GM10266 (cell line): ENCODE measurements at regions not wholly inside any gene's neighbourhood (a gene's known extent, or its start where the extent isn't known, plus 50 kb on each side); places are given as distances from the start of the nearest gene placed in this dataset.
"Not testable (repeated sequence)": the region's sequence is repeated elsewhere in the genome, so short reads cannot be mapped to it uniquely, and the experiment has no call there.

Source experiments
- DNase-seq: peaks from one replicate; pipeline ENCODE4 v3.0.0; 2012; ENCODE audit errors: extremely low spot score
- TF ChIP-seq, protein P1 (sequence below): IDR thresholded peaks from 2 replicates; pipeline ENCODE4 v1.5.1; 2012; ENCODE audit warnings: mild to moderate bottlenecking, low read depth; ENCODE audit not compliant: control insufficient read depth, insufficient read depth; ENCODE audit errors: missing control alignments

DNA sequence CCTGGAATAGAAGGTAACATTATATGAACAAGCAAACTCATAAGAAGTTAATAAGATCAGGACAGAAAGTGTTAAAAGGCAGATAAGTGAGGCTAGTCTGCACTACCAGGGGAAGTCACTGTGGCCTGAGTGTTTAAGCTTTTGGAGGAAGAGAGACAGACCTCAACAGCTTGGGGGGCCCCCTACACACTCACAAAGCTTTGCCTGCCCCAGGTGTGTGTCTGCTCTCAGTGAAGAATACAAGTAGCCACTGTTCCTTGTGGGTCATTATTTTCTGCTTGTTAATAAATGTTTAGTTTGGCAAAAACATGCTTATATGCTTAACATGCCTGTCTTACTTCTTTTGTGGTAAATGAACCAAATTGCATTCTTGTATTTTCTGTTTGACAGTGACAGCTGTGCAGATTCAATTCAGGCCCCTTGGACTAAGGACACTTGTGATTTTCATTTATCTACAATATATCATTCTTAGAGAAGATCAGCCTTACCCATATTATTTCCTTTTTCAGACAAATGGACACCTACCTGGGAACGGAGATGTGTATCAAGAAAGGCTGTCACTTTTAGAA is 50.7 kb upstream of the C12orf71 start:
- TF ChIP-seq, protein P1, sequence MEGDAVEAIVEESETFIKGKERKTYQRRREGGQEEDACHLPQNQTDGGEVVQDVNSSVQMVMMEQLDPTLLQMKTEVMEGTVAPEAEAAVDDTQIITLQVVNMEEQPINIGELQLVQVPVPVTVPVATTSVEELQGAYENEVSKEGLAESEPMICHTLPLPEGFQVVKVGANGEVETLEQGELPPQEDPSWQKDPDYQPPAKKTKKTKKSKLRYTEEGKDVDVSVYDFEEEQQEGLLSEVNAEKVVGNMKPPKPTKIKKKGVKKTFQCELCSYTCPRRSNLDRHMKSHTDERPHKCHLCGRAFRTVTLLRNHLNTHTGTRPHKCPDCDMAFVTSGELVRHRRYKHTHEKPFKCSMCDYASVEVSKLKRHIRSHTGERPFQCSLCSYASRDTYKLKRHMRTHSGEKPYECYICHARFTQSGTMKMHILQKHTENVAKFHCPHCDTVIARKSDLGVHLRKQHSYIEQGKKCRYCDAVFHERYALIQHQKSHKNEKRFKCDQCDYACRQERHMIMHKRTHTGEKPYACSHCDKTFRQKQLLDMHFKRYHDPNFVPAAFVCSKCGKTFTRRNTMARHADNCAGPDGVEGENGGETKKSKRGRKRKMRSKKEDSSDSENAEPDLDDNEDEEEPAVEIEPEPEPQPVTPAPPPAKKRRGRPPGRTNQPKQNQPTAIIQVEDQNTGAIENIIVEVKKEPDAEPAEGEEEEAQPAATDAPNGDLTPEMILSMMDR: no peak
- DNase-seq: peak; percentile 8

DNA sequence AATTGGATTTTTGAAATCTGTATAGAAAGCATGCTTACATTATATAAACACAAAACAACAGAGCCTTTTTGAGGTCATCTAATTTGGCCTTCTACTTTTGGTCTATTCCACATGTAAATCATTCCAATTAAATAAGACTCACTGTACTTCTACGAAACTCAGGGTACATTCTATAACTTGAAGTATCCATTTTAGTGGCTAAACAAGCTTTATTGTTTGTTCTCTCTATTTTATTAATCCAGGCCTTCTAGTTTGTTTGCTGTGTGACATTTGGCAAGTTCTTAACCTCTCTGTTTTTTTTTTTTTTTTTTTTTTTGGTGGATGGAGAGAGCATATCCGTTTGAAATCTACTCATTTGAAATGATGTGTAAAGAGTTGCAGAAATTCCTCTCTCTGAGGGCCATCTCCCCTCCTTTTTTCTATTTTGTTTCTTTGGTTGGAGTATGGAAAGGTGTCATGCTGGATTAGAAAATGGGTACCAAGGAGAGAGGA is 58.1 kb upstream of the C12orf71 start:
- DNase-seq: no peak
- TF ChIP-seq, protein P1: no peak

DNA sequence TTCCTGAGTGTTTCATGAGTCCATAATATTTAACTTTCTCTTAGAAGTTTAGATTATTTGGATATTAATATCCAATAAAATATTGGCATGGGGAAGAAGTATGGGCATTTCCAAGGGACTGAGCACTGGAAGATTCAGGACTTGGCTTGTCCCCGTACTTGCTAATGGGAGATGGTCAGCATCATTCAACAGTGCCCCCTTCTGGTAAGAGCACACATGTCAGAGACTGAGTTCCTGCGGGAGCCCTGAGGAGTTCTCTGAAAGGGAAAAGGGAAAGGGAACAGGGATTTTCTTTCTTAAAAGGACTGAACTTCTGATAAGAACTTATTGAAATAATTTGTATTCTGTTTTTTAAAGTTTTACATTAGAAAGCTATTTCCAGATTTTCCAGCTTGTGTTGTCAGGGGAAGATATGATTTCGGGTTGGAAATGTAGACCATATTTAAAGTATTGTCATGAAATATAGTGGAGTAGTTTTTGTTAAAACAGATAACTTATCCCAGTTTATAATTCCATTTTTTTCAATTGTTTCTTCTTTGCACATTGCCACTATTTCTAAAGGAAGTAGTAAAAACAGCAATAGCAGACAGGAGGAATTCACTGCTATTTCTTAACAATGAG is 59.8 kb upstream of the C12orf71 start:
- DNase-seq: peak; percentile 46
- TF ChIP-seq, protein P1: peak; percentile 71

DNA sequence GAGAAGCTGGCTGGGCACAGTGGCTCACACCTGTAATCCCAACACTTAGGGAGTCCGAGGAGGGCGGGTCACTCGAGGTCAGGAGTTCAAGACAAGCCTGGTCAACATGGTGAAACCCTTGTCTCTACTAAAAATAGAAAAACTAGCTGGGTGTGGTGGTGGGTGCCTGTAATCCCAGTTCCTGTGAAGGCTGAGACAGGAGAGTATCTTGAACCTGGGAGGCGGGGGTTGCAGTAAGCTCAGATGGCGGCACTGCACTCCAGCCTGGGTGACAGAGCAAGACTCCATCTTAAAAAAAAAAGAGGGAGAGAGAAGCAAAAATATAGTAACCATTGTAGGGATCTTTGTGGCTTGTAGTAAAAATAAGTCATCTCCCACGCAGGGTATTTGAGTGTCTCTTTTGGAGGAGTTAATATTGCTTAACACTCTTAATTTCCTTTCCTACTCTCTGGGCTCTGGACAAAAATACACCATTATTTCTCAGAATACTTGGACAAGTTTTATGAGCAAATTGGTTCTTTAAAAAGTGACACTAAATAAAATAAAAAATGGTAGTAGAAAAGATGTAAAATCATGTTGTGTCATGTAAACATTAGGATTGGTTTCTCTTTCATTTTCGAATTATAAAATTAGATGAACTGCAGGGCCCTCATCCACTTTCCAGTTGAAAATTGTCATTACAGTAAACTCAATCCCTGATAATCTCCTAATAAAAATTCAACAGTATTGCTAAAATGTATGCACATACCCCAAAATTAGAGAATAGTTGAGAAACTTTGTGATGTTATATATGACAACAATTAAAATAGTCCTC is 61.1 kb upstream of the C12orf71 start:
- DNase-seq: no peak
- TF ChIP-seq, protein P1: no peak

DNA sequence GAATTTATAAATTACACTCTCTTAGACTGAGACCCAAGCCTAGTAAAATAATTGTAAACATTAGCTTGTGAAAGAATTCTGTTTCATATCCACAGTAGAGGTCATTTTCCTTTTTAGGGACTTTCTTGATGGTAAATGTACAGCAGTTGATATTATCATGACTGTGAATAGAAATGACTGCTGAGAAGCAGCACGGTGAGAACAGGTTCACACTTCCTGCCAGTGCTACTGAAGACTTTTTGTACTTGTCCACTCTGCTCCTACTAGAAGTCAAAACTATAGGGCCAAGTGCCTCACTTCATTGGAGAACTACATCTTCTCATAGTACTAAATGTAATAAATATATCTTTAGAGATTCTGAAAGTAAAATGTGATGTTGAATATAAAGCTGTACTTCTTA is 63.3 kb upstream of the C12orf71 start:
- DNase-seq: not testable (repeated sequence)

DNA sequence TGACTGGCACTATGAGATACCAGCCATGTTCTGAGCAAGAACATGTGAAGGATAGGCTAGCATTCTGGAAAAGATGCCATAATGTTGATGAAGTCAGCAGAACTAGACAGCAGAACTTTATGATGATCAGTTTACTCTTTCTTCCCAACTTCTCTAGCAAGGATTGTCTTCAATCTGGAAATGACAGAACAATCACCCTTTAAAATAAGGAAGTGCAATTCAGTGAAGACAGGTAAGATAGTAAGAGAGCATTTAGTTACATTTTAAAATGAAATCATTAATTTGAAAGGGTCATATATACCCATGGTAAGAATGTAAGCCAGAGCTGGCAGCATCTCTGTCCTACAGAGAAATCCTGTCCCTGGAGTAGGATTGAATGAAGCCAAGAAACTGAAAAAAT is 66.0 kb upstream of the C12orf71 start:
- TF ChIP-seq, protein P1: no peak
- DNase-seq: no peak

DNA sequence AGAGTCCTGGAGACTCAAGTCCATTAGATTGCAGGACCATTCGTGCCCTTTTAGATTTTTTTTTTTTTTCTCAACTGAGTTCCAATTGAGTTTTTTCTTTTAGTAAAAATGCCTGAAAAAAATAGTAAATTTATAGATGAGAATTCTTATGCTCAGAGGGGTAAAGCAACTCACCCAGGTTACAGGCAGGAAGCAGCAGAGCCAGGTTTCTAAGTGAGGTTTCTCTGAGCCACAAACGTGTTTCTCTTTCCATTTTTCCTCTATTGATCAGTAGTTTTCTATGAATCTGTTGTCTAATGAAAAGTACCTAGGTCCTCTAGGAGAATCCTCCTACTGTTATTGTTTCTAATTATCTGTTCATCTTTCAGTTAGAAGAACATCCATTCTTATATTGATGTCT is 66.4 kb upstream of the C12orf71 start:
- no peak for DNase-seq
- TF ChIP-seq, protein P1: no peak
